Ureter (tissue), 1 donor: ENCODE measurements at regions not wholly inside any gene's neighbourhood (a gene's known extent, or its start where the extent isn't known, plus 50 kb on each side); places are given as distances from the start of the nearest gene placed in this dataset.
"Not testable (repeated sequence)": the region's sequence is repeated elsewhere in the genome, so short reads cannot be mapped to it uniquely, and the experiment has no call there.

Source experiments
- DNase-seq: peaks from one replicate; pipeline ENCODE4 v3.0.0-alpha.2; 2020; ENCODE audit warnings: low spot score
- donor health status: DM: yes; HTN: yes; CAD: no.

DNA sequence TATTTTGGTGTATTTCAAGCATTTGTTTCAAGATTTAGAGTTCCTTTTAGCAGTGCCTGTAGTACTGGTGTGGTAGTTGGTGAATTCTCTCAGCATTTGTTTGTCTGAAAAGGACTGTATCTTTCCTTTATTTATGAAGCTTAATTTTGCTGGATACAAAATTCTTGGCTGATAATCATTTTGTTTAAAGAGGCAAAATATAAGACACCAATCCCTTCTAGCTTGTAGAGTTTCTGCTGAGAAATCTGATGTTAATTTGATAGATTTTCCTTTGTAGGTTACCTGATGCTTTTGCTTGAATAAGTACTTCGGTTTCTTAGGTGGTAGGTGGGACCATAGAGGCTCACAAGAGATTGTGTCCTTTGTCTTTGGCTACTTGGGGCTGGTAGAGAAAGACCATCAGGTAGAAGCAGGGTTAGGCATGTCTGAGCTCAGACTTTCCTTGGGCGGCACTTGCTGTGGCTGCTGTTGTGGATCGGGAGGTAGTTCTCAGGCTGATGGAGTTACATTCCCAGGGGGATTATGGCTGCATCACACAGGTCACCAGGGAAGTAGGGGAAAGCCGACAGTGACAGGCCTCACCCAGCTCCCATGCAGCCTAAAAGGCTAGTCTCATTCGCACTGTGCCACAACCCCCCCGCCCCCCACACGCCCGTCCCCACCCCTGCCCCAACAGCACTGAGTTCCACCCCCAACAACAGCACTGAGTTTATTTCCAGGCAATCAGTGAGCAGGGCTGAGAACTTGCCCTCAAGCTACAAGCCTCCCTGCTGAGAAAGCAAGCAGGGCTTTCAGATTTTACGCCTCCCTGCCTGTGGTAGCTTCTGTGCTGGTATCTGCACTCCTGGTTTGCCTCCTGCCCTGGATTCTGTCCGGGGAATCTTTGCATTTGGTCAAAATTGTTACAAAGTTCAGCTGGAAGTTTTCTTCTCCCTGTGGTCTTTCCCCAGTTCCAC, 127.1 kb upstream of the GLRA1 start:
- DNase-seq: no peak

DNA sequence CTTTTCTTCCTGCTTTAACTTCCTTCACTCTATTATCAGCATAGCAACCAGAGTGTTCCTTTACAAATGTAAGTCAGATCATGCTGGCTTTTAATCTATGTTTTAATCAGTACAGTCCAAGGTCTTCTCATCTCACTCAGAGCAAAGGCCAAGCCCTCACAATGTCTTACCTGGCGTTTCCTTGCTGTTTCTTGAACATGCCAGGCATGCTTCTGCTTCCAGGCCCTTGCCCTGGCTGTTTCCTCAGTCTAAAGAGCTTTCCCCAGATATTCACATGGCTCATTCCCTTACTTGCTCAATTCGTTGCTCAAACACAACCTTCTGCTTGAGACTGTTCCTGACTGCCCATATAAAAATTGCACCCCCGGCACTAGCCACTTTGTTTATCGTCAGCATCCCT, 121.7 kb upstream of the GLRA1 start:
- DNase-seq: no peak

DNA sequence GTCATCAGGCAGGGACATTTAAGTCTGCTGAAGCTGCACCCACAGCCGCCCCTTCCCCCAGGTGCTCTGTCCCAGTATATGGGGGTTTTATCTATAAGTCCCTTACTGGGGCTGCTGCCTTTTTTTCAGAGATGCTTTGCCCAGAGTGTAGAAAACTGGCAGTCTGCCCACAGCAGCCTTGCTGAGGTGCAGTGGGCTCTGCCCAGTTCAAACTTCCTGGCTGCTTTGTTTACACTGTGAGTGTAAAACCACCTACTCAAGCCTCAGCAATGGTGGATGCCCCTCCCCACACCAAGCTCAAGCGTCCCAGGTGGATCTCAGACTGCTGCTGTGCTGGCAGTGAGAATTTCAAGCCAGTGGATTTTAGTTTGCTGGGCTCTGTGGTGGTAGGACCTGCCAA, 114.2 kb upstream of the GLRA1 start:
- DNase-seq: not testable (repeated sequence)

DNA sequence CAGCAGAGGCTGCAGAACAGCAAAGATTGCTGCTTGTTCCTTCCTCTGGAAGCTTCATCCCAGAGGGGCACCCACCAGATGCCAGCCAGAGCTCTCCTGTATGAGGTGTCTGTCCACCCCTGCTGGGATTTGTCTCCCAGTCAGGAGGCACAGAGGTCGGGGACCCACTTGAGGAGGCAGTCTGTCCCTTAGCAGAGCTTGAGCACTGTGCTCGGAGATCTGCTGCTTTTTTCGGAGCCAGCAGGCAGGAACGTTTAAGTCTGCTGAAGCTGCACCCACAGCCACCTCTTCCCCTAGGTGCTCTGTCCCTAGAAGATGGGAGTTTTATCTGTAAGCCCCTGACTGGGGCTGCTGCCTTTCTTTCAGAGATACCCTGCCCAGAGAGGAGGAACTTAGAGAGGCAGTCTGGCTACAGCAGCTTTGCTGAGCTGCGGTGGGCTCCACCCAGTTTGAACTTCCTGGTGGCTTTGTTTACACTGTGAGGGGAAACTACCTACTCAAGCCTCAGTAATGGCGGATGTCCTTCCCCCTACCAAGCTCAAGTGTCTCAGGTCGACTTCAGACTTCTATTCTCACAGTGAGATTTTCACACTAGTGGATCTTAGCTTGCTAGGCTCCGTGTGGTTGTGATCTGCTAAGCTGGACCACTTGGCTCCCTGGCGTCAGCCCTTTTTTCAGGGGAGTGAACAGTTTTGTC, 101.8 kb upstream of the GLRA1 start:
- DNase-seq: not testable (repeated sequence)

DNA sequence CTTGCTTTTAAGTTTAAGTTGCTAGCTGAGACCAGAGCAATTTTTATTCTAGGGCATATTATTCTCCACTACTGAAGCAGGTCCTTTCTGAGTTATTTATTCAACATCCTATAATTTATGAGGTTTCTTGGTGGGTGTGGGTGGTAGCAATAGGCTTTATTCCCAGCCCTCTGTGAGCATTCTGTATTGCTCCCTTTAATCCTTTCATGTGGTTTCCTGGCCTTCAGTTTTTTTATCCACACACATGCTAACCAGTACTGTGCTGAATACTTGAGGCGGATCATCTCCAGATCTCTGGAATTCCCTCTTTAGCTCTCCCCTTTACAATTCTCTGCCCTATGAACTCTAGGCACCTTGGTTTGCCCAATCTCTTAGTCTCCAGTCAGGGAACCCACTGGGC, 91.8 kb upstream of the GLRA1 start:
- no peak for DNase-seq

DNA sequence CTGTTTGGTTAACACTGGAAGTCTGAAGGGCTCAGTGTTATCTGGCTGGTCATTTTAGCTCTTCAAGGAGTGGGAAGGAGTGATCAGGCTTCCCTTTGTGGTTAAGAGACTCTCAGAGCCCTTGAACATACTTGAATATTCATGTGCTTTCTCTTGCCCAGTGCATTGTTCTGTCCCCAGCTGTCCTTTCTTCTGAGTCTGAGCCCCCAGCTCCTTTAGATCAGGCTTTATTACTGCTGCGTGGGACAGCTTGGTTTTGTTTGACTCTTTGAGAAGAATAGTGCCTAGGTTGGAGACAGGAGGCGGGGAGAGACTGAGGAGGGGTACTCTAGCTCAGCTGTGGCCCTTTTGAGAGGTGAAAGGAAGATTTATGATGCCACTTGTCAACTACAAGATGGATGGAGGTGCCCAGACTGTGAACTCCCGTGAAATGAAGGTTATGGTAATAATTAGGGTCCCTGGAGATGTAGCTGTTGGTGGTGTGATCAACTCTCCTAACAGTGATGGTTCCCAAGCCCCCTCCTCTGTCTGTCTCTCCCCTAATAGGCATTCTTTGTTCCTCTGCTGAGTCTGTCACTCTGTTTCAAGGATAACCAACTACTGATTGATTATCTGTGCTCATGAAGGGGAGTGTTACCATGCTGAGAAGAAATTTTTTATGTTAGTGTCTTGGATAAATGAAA, 83.1 kb upstream of the GLRA1 start:
- no peak for DNase-seq

DNA sequence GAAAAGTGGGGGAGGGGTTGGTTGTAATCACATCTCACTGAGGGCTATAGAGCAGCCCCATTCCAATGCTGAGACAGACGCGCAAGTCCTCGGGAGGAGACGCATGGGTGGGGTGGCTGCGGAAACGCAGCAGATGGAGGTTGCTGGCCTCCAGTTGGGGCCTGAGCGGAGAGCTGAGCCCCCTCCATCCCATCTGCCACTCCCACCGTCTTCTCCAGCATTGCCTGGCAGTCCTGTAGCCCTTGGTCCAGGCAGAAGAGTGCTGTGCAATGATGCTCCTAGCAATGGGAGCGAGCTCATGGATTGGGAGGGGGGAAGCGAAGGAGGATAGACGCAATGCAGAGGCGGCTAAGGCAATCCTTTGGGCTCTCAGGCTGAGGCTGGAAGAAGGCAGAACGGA, 79.4 kb upstream of the GLRA1 start:
- no peak for DNase-seq
